MM.1S (cell line): ENCODE measurements at regions not wholly inside any gene's neighbourhood (a gene's known extent, or its start where the extent isn't known, plus 50 kb on each side); places are given as distances from the start of the nearest gene placed in this dataset.

Source experiments
- CTCF ChIP-seq: fragments of 300-600 bp; sonication (generic); IDR thresholded peaks from 2 replicates; pipeline ENCODE4 v1.5.1; 2016; ENCODE audit warnings: antibody characterized with exemption, low read length, mixed read lengths
- EZH2 ChIP-seq: fragments of 300-600 bp; sonication (generic); optimal IDR thresholded peaks from 2 replicates; pipeline ENCODE3; 2017; ENCODE audit warnings: low read depth, mild to moderate bottlenecking, antibody characterized with exemption, low read length, mixed read lengths
- EZH2phosphoT487 ChIP-seq: fragments of 300-600 bp; sonication (generic); IDR thresholded peaks from 2 replicates; pipeline ENCODE4 v1.6.1; 2018; ENCODE audit warnings: antibody characterized with exemption, low read length

- TF ChIP-seq EZH2 (no peak), CTCF (no peak), EZH2phosphoT487 (no peak)
These were observed 472.5 kb downstream of the MTRR start for GRCh38 chr5:8341406-8341805.
